Colonic mucosa (tissue), 4 donors: ENCODE measurements at regions not wholly inside any gene's neighbourhood (a gene's known extent, or its start where the extent isn't known, plus 50 kb on each side); places are given as distances from the start of the nearest gene placed in this dataset.

Experiments used
- DNase-seq: peaks from one replicate; pipeline ENCODE4 v3.0.0-alpha.2; 2020
- H3K27ac ChIP-seq: fragments of 200-600 bp; one replicate; pipeline ENCODE4 v1.8.0; 2021
- H3K27me3 ChIP-seq: fragments of 200-600 bp; one replicate; pipeline ENCODE4 v1.8.0; 2021
- H3K36me3 ChIP-seq: fragments of 200-600 bp; one replicate; pipeline ENCODE4 v1.8.0; 2021
- H3K4me1 ChIP-seq: fragments of 200-600 bp; one replicate; pipeline ENCODE4 v1.8.0; 2021; ENCODE audit warnings: mild to moderate bottlenecking
- H3K4me3 ChIP-seq: fragments of 200-600 bp; one replicate; pipeline ENCODE4 v1.8.0; 2021
- H3K9ac ChIP-seq, 2 donors: one replicate each; pipeline ENCODE4 v1.7.0; 2013; ENCODE audit warnings: control low read depth in 2 of 2, low read depth in 2 of 2, low read length in 2 of 2
- H3K9me3 ChIP-seq: fragments of 200-600 bp; one replicate; pipeline ENCODE4 v1.8.0; 2021
- intact Hi-C: fragments of 100-400 bp; cut with DNase I; formaldehyde crosslinking; loops from one replicate; pipeline ENCODE4 v1.14.1; 2022
- TF ChIP-seq, protein P1 (sequence below): fragments of 200-600 bp; IDR thresholded peaks from one replicate; pipeline ENCODE4 v1.8.0; 2022; ENCODE audit warnings: antibody characterized with exemption, mild to moderate bottlenecking
- donor health status: healthy.
- donor health status: DM: no; HTN: no; CAD: no.
- donor health status: DM: no; HTN: no; CAD: no.

DNA sequence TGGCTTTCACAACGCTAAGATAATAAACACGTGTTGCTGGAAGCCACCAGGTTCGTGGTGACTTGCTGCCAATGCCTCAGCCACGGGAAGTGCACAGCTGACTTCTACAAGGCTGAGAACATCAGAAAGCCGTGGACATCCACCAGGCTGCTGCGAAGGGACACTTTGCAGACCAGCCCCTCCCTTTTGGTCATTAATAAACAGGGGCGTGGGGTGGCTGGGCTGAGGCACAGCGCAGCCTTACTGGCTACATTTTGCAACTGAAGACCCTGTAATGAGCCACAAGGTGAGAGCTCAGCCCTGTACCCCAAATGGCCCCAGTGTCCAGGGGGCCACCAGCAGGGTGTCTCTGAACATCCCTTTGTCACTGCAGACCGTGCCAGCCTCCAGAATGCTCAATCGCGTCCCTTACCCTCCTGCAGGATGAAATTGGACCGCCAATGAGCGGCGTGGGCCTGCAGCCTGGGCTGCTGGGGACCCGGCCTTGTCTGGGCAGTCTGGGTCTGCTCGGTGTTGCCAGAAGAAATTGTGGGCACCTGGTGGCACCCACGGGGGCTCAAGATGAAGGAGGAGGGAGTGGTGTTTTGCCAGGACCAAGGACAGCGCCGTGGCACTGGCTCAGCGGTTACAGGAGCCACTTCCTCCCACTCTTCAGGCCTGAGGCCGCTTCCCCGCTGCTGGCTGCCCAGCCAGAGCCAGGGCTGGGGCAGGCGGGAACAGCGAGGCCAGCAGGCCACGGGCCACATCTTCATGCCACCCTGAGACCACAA, 181.9 kb downstream of the CTTN start:
- no peak overlapping the region for H3K4me3 ChIP-seq
- H3K4me1 ChIP-seq = no peaks in the 10 kb centered on the region
- intact Hi-C loops = no loop called here
- H3K27ac ChIP-seq = no peak overlapping the region
- no peaks in the 10 kb centered on the region for H3K9me3 ChIP-seq
- no peak for DNase-seq
- no peaks in the 10 kb centered on the region for H3K36me3 ChIP-seq
- no peaks in the 10 kb centered on the region for H3K27me3 ChIP-seq
- TF ChIP-seq, protein P1, sequence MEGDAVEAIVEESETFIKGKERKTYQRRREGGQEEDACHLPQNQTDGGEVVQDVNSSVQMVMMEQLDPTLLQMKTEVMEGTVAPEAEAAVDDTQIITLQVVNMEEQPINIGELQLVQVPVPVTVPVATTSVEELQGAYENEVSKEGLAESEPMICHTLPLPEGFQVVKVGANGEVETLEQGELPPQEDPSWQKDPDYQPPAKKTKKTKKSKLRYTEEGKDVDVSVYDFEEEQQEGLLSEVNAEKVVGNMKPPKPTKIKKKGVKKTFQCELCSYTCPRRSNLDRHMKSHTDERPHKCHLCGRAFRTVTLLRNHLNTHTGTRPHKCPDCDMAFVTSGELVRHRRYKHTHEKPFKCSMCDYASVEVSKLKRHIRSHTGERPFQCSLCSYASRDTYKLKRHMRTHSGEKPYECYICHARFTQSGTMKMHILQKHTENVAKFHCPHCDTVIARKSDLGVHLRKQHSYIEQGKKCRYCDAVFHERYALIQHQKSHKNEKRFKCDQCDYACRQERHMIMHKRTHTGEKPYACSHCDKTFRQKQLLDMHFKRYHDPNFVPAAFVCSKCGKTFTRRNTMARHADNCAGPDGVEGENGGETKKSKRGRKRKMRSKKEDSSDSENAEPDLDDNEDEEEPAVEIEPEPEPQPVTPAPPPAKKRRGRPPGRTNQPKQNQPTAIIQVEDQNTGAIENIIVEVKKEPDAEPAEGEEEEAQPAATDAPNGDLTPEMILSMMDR = no peak
- no peak overlapping the region for H3K9ac ChIP-seq

DNA sequence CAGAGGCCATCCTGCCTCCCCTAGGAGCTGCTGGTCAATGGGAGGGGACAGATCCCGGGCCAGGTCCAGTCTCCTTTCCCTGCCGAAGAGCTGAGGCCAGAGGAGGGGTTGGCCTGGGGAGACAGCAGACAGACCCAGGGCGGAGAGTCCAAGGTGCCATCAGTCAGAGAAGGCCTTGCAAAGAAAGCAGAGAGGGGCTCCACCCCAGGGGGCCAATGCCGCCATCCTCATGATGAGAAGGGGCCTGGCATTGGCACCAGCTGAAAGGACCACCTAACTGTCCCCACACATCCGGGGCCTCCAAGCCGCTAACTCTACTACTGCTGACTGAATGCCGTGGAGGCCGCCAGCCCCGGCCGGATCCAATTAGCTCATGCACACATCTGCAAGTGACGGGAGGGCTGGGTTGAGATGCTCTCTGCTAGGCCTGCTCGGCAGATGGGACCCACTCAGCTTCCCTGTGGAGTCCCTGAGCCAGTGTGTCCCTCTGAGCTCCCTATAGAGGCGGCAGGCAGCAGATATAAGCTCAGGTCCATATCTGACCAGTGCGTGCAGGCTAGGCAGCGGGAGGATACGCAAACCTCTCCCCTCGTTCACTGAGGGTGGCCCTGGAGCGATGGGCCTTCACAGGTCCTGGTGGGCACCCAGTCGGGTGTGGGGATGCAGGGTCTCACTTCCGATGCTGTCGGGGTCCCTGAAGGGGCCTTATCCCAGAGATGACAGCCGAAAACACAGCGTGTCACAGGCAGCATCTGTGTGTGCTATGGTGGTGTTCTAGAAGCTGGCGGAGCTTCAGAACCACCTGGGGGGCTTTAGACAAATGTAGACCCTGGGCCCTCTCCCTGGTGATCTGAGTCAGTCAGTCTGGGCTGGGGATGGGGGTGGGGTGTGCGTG, 183.9 kb downstream of the CTTN start:
- DNase-seq = no peak
- TF ChIP-seq, protein P1 = no peak
- Histone ChIP-seq H3K27ac (no peak overlapping the region), H3K27me3 (no peaks in the 10 kb centered on the region), H3K36me3 (no peaks in the 10 kb centered on the region), H3K4me3 (no peak overlapping the region), H3K9me3 (no peaks in the 10 kb centered on the region), H3K4me1 (no peaks in the 10 kb centered on the region), H3K9ac (no peak overlapping the region)
- intact Hi-C loops = no loop called here

DNA sequence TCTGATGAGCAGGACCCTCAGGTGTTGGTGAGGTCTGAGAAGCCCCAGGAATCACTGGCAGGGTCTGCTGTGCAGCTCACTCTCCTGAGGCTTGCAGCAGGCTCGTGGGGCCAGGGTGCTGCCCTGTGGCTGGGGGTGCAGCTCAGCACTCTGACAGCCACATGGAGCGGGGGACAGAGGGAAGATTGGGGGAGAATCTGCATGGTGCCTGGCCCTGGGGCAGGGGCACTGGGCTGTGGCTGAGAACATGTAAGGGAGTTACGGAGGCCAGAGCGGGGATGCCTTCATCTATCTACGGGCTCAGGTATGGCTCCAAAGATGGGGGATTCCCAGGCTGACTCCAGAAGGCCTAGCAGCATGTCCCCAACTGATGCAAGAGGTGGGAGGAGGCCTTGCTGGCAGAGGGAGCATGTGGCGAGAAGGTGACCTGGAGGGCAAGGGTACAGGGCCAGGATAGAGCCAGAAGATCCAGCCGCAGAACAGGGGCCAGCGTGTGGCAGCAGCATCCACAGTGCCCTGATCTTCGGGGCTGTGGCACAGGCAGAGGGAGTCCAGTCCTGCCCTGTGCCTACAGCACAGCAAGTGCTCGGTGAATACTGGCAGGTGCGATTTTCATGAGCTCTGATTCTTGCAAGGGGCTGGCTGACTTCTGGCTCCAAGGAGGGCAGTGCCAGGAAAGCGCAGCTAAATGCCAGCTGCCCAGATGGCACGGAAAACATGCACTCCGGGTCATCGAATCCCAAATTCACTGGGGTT, 184.7 kb downstream of the CTTN start:
- H3K9me3 ChIP-seq = no peaks in the 10 kb centered on the region
- TF ChIP-seq, protein P1 = no peak
- H3K27me3 ChIP-seq = no peaks in the 10 kb centered on the region
- H3K27ac ChIP-seq = no peak overlapping the region
- H3K9ac ChIP-seq = no peak overlapping the region
- no peaks in the 10 kb centered on the region for H3K36me3 ChIP-seq
- H3K4me3 ChIP-seq = no peak overlapping the region
- intact Hi-C loops = no loop called here
- no peaks in the 10 kb centered on the region for H3K4me1 ChIP-seq
- no peak for DNase-seq

DNA sequence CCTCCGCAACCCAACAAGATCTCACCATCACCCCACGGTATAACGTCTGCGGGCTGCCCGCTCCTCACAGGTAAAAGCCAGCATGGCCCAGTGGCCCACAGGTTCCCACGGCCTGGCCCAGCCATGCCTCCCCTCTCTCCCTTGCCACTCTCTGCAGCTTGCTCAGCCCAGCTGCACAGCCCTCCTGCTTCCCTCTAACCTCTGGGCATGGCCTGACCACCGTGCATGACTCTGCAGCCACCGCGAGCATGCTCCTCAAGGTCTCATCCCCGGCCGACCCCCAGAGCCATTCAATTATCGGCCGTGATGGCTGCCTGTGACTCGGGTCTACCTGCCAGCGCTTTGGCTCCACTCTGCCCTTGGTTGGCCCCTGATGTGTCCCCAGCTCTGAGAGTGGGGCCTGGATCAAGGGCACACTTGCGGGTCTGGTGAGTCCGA, 185.5 kb downstream of the CTTN start:
- Histone ChIP-seq H3K4me1 (no peaks in the 10 kb centered on the region), H3K9me3 (no peaks in the 10 kb centered on the region), H3K27me3 (no peaks in the 10 kb centered on the region), H3K27ac (no peak overlapping the region), H3K9ac (no peak overlapping the region), H3K4me3 (no peak overlapping the region), H3K36me3 (no peaks in the 10 kb centered on the region)
- intact Hi-C loops = no loop called here
- no peak for DNase-seq
- TF ChIP-seq, protein P1 = no peak

DNA sequence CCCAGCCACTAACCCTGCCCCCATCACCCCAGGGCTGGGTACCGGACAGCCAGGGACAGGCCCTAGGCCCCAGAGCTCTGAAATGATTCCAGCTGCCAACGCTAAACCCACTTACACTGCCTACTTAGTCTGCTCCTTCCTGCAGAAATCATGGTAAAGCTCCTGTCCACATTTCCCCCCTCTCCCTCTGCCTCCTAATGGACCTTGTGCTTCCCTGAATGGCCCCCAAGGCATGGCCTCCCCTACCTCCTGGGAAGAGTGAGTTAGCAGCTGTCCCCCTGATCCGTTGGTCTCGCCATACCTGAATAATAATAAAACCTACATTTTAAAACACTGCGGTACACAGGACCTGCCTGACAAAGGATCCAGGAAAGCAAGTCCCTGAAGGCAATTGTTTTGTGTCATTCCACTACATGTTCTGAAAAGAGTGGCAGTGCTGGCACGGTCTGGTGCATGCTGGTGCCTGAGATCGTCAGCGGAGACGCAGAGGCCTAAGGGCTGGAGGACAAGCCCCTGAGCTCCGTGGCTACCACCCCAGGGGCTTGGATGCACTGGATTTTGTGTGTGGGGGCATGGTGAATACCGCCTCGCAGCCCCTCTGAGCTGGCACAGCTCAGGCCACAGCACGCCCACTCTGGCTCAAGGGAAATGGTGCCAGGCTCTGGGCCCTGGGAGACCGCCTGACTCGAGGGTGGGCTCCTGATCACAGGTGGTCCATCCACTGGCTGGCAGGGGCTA, 186.3 kb downstream of the CTTN start:
- TF ChIP-seq, protein P1 = no peak
- intact Hi-C loops = no loop called here
- H3K4me1 ChIP-seq = no peaks in the 10 kb centered on the region
- H3K4me3 ChIP-seq = no peak overlapping the region
- no peaks in the 10 kb centered on the region for H3K27me3 ChIP-seq
- no peaks in the 10 kb centered on the region for H3K9me3 ChIP-seq
- H3K9ac ChIP-seq = no peak overlapping the region
- H3K36me3 ChIP-seq = no peaks in the 10 kb centered on the region
- no peak for DNase-seq
- no peak overlapping the region for H3K27ac ChIP-seq
